ENCODE measurements at regions not wholly inside any gene's neighbourhood (a gene's known extent, or its start where the extent isn't known, plus 50 kb on each side); places are given as distances from the start of the nearest gene placed in this dataset.

- Histone ChIP-seq H3K36me3 (ENCODE audit: control insufficient read depth in 1 of 2, insufficient read depth in 2 of 2, low read length in 2 of 2) (no peaks in the 10 kb centered on the region), H3K27ac (ENCODE audit: low read depth, low read length) (no peak overlapping the region), H3K9me2 (ENCODE audit: insufficient read depth) (no peaks in the 10 kb centered on the region), H3K4me3 (replicated peaks in 1 of 2; ENCODE audit: low read depth in 1 of 2, low read length in 2 of 2) (no peak overlapping the region), H3K79me2 (ENCODE audit: insufficient read depth, low read length) (no peaks in the 10 kb centered on the region), H4K20me1 (ENCODE audit: insufficient read depth) (no peaks in the 10 kb centered on the region), H3K9ac (ENCODE audit: low read length) (no peak overlapping the region), H2AFZ (ENCODE audit: low read depth, low read length, poor library complexity, severe bottlenecking) (no peak overlapping the region), H3K4me1 (ENCODE audit: control insufficient read depth in 1 of 2, insufficient read depth in 2 of 2, low read length in 2 of 2) (no peaks in the 10 kb centered on the region), H3K27me3 (ENCODE audit: insufficient read depth, low read length) (no peaks in the 10 kb centered on the region), H3K9me3 (ENCODE audit: control insufficient read depth in 1 of 2, insufficient read depth in 1 of 2, low read depth in 1 of 2, low read length in 2 of 2) (no peaks in the 10 kb centered on the region), H3K4me2 (ENCODE audit: low read length) (no peak overlapping the region)
- TF ChIP-seq YY1 (IDR thresholded peaks at IDR 0.05; ENCODE audit: extremely low read depth, insufficient replicate concordance, low read depth, low read length) (no peak), TCF7L2 (IDR thresholded peaks at IDR 0.05; ENCODE audit: borderline replicate concordance, extremely low read depth, insufficient read depth, insufficient read length) (no peak), ELF1 (IDR thresholded peaks at IDR 0.05; ENCODE audit: borderline replicate concordance, low read depth) (no peak), ZFX (IDR thresholded peaks at IDR 0.05) (no peak), EZH2 (IDR thresholded peaks at IDR 0.05) (no peak), SP1 (IDR thresholded peaks at IDR 0.05; ENCODE audit: low read depth) (no peak), SIN3A (IDR thresholded peaks at IDR 0.05; ENCODE audit: low read depth) (no peak), FOSL1 (IDR thresholded peaks at IDR 0.05; ENCODE audit: low read depth) (no peak), CBX3 (IDR thresholded peaks at IDR 0.05; ENCODE audit: low read depth) (no peak), REST (IDR thresholded peaks at IDR 0.05; ENCODE audit: low read depth) (no peak), EZH2phosphoT487 (IDR thresholded peaks at IDR 0.05; ENCODE audit: borderline replicate concordance) (no peak), SRF (IDR thresholded peaks at IDR 0.05; ENCODE audit: low read depth) (no peak)
- TF ChIP-seq, protein P1, sequence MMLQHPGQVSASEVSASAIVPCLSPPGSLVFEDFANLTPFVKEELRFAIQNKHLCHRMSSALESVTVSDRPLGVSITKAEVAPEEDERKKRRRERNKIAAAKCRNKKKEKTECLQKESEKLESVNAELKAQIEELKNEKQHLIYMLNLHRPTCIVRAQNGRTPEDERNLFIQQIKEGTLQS (IDR thresholded peaks at IDR 0.05), result no peak
- ATAC-seq (no peak), DNase-seq (ENCODE audit: low read depth, low spot score) (no peak)
- CTCF ChIA-PET, result no interaction called here
- RAD21 ChIA-PET (ENCODE audit: low non-redundant PET in 1 of 2, low total read pairs in 2 of 2, uncharacterized antibody in 2 of 2, unreplicated experiment in 2 of 2), result no interaction called here
- BruUV-seq (replicated peaks), result no TSS peak
- intact Hi-C loops (cut with micrococcal nuclease), result no loop called here
- POLR2A ChIA-PET, result no interaction called here
These were observed 76.3 kb downstream of the SUCNR1 start for GRCh38 chr3:151949706-151950105.

Data from HCT116 (cell line).